ENCODE measurements at regions not wholly inside any gene's neighbourhood (a gene's known extent, or its start where the extent isn't known, plus 50 kb on each side); places are given as distances from the start of the nearest gene placed in this dataset.

GRCh38 chr10:109071539-109071938 is 851.8 kb downstream of the XPNPEP1 start:
- no peak for TF ChIP-seq POLR2AphosphoS5 (IDR thresholded peaks at IDR 0.05)
- TF ChIP-seq CTCF (IDR thresholded peaks at IDR 0.05 in 8 of 11, conservative IDR thresholded peaks at IDR 0.05 in 3 of 11): no peak

Data from spleen (tissue), 7 donors.